SIG-M5 treated with dmso at 0.1 percent for 504 hours (cell line): ENCODE measurements at regions not wholly inside any gene's neighbourhood (a gene's known extent, or its start where the extent isn't known, plus 50 kb on each side); places are given as distances from the start of the nearest gene placed in this dataset.

Source experiments
- DNase-seq: peaks from one replicate; lab custom pipeline; 2025; ENCODE audit not compliant: unreplicated experiment; lab: John Stamatoyannopoulos, UW

DNA sequence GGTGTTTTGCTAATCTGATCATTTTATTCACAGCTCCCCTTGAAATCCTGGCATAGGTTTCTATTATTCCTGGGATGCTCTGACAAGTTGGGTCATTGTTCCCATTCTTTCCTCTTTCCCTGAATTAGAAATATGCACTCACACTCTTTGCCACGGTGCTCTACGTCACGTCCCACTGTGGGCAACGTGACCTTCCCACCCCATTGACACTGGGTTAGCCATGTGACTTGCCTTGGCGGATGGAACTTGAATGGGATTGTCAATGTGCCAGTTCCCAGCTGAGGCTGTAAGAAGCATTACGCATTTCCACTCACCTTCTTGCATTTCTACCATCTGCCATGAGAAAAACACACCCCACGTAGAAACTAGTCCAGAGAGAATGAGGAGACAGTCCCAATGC, 492.4 kb downstream of the SHISA9 start:
- no peak for DNase-seq

DNA sequence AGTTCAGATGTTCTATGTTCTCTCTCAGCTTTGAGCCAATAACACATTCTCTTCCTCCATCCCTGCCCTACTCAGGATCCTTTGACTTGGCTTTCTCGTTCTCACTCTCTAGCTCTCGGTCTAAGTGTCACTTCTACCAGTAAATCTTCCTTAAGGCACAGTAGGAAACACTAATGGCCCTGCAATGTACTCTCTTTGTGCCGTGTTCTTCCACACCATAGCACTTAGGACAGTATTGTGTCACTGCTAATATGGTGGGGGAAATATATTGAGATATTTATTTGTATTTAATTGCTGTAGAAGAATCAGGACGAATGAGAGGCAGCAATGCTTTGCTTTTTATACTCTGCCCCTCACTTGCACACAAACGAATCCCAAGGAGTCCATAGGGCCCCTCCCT, 493.1 kb downstream of the SHISA9 start:
- DNase-seq: no peak

DNA sequence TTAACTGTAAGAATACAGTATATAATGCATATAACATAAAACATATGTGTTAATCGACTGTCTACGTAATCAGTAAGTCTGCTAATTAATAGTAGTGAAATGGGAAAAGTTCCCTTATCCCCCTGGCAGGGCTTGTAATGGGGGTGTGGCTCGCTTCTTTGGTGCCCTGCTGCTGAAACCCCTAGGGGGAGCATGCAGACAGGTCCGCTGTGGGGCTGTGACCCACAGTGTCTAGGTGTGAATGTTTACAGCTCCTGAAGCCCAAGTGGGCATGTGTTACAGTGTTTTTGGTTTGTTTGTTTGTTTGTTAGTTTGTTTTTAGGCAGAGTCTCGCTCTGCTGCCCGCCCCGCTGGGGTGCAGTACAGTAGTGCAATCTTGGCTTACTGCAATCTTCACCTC, 495.7 kb downstream of the SHISA9 start:
- no peak for DNase-seq

DNA sequence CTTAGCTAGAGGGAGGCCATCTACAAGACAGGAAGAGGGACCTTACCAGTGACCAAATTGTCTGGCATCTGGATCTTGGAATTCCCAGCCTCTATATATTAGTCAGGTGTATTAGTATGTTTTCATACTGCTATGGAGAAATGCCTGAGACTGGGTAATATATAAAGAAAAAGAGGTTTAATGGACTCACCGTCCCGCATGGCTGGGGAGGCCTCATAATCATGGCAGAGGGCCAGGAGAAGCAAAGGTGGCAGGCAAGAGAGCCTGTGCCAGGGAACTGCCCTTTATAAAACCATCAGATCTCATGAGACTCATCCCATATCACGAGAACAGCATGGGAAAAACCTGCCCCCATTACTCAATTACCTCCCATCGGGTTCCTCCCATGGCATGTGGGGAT, 500.2 kb downstream of the SHISA9 start:
- no peak for DNase-seq

- DNase-seq: no peak
Measured at GRCh38 chr16:13402601-13403000, 501.2 kb downstream of the SHISA9 start.

DNA sequence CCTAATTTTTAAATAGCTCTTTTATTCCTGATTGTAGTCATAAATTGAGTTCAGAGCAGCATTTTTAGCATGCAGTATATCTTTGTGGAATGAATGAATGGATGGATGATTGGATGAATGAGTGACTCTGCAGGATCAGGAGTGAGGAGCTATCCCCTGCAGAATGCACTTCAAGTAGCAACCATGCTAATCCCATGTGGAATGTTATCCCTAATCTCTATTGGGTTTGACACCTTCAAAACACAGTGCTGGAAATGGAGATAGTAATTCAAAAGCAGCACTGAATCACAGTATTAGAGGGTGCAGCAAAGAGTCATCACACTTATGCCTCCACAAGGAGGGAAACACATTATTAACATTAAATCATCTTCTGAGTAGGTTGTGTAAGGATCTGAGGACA, 501.9 kb downstream of the SHISA9 start:
- no peak for DNase-seq

DNA sequence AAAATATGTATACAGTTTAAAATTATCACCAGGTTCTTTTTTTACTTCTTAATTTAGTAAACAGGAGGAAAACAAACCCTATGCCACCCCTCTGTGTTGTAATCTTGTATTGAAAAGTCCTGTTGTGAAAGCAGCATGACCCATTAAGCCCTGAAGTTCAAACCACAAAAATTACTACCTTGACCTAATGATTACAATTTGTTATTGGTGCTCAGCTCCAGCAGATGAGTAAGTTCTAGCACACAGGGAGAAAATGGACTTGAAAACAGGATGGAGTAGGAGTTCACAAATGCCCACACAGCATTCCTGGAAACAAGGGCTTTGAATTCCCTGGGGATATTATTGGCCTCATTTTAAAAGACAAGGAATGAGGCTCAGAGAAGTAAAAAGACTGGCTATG, 505.8 kb upstream of the ERCC4 start:
- DNase-seq: no peak

- DNase-seq: no peak
Measured at GRCh38 chr16:13419589-13419988, 500.4 kb upstream of the ERCC4 start.

DNA sequence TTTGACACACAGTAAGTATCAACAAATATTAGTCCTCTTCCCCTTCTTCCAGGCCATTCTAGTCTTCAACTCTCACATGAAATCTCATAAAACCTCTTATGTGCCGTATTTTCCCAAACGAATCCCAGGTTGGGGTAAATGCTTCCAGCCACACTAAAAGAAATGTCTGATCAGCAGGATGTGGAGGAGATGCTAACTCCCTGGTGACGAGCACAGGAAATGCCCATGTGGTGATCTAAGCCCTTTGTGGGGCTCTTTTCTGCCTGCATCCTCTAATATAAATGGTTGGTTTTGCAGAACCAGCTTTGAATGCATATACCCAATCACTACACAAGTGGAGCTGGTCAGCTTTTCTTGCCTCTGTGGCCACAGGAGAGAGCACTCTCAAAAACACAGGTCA, 498.2 kb upstream of the ERCC4 start:
- DNase-seq: no peak

- DNase-seq: no peak
Measured at GRCh38 chr16:13425836-13426235, 494.1 kb upstream of the ERCC4 start.

DNA sequence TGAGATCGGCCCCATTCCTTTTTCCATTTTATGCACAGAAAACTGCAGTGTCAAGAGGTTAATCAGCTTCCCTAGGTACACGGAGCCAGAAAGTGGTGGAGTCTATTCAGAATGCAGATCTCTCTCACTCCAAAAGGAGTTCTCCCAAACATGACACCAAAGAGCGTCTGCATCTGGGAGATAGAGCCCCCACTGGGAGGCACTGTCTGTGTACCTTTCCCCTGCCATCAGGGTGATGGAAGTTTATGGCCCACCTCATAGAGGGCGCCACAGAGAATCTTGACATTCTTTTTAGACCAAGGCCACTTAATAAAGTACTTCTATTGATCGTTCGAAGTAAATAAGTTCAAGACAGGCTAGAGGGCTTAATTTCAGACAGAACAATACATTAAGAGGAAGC, 493.7 kb upstream of the ERCC4 start:
- no peak for DNase-seq

DNA sequence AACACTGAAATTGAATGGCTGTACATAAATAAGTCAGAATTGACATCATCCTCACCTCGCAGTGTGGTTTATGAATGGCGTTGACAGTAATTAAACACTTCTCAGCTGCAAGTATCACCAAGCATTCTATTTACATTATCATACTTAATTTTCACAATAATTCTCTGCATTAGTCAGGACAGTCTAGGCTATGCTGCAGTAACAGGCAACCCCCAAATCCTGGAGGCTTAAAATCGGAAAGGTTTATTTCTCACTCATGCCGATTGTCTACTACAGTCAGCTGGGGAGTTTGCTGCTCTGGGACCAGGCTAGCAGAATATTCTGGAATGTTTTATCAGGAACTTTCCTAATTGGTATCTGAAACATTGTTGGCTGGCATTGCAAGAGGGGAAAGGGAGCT, 493.2 kb upstream of the ERCC4 start:
- DNase-seq: no peak

DNA sequence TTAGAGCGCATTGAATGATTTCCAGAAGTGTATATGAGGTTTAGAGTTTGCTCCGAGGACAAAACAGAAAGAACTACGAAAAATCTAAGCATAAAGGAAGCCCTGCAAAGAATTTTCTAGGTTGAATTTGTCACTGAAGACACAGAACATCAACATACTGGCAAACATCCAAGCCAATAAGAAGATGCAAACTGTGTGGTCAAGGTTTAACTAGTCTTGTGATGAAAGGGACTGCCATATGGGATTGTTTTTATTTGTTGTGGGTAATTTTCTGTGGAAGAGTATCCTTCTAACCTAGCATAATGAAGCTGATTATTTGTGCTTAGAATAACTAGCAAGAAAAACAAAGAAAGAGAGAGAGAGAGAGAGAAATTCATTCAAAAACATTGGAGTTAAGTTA, 492.0 kb upstream of the ERCC4 start:
- no peak for DNase-seq

DNA sequence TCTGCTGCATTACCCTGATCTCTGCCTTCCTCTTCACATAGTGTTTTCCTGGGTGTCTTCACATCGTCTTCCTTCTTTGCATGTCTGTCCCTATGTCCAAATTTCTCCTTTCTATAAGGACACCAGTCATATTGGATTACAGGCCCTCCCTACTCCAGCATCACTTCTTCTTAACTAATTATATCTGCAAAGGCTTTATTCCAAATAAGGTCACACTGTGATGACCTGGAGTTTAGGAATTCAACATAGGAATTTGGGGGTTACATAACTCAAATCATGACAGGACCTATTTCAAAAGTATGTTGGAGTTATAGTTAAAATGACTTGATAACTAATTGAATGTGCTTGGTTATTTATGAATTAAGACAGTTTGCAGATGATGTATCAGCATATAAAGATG, 490.5 kb upstream of the ERCC4 start:
- DNase-seq: no peak

- DNase-seq: no peak
Measured at GRCh38 chr16:13435415-13435814, 484.5 kb upstream of the ERCC4 start.

DNA sequence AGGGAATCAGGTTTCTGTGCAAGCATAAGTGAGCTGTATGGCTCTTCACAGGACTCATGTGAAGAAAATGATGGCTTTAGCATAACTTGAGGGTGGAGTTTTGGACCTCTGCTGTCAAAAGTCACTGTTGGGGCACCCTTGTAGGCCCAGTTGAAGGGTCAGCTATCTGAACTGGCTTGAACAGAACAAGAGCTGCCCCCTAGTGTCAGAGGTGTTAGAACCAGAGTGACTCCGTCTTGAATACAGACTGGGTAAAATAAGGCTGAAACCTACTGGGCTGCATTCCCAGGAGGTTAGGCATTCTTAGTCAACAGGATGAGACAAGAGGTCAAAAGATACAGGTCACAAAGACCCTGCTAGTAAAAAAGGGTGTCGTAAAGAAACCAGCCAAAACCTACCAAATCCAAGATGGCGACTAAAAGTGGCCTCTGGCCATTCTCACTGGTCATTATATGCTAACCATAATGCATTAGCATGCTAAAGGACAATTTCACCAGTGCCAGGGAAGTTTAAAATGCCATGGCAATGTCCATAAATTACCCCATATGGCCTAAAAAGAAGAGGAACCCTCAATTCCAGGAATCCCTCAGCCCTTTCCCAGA, 484.0 kb upstream of the ERCC4 start:
- DNase-seq: no peak

DNA sequence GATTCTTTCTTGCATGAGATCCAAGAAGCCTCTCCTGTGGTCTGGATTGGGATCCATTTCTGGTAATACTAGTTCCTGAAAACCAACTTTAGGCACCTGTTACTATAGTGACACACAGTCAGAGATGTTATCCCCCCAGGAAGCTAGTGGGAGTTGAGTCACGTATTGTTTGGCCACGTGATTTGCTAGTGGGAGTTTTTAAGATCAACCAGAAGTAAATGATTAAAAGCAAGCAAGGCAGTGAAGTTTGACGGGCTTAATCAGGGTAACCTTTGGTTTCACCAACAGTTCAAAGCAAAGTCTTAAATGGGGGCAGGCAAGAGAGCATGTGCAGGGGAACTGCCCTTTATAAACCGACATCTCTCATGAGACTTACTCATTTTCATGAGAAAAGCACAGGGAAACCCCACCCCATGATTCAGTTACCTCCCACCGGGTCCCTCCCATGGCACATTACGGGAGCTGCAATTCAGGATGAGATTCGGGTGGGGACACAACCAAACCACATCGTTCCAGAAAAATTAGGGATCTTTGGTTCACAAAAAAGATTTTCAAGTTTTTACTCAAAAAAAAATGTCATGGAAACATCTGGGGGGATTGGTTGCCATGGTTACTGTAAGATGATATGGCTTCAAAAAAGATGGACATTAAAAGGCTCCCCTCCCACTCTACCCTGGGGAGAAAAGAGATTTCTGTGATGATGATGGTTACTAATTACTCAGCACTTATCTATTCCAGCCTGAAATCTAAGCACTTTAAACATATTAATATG, 483.1 kb upstream of the ERCC4 start:
- no peak for DNase-seq

DNA sequence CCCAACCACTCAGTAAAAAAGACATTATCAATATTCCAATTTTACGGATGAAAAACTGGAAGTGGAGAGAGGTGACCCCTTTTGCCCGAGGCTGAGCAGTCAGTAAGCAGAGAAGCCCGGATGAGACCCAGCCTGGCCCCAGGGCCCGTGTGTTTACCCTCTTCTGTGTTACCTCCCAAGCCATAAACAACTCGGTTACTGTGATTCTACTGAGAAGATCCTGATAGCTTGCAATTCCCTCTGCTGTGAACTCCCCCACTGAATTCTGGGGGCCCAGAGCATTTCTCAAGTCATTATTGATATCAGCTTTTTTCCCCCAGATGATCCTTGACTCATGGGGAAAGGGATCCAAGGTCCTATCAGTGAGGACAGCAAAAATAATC, 482.6 kb upstream of the ERCC4 start:
- DNase-seq: no peak

DNA sequence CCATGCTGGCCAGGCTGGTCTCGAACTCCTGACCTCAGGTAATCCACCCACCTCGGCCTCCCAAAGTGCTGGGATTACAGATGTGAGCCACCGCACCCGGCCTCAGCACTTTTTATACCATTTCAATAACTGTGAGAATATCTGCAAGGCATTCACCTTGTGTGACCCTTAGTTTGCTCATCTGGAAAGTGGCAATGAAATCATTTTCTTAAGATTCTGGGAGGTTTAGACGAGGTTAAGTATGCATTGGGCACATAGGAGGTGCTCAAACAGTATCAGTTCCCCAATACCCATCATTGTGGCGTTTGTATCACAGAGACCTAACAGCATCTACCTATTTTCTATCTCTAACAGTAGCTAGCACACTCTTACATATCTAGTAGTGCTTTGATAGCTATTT, 481.9 kb upstream of the ERCC4 start:
- DNase-seq: no peak

GRCh38 chr16:13439766-13440165, 480.2 kb upstream of the ERCC4 start:
- no peak for DNase-seq

GRCh38 chr16:13441675-13442074, 478.3 kb upstream of the ERCC4 start:
- DNase-seq: no peak

- no peak for DNase-seq
Measured at GRCh38 chr16:13448346-13448745, 471.6 kb upstream of the ERCC4 start.

- no peak for DNase-seq
Measured at GRCh38 chr16:13453325-13453724, 466.6 kb upstream of the ERCC4 start.
